SK-N-SH (cell line): ENCODE measurements at regions not wholly inside any gene's neighbourhood (a gene's known extent, or its start where the extent isn't known, plus 50 kb on each side); places are given as distances from the start of the nearest gene placed in this dataset.

Experiments
- CTCF ChIA-PET: fragments of 300-600, 350-600 bp; formaldehyde crosslinking; extraction: SDS; loops from one replicate; lab custom pipeline; 2021; lab: Yijun Ruan, JAX
- POLR2A ChIA-PET: fragments of 350-600 bp; sonication (Branson Sonifier 250); formaldehyde crosslinking; extraction: SDS; loops from one replicate; lab custom pipeline; 2020; ENCODE audit warnings: antibody characterized with exemption, inconsistent platforms; lab: Yijun Ruan, JAX
- DNase-seq: peaks from one replicate; pipeline ENCODE4 v3.0.0; 2012
- H2AFZ ChIP-seq: fragments of 200-600 bp; sonication (generic); 2 replicates; pipeline ENCODE4 v1.8.1; 2016; ENCODE audit warnings: antibody characterized with exemption, mild to moderate bottlenecking, low read depth
- H3F3A ChIP-seq: fragments of 200-600 bp; sonication (generic); replicated peaks from 2 replicates; pipeline ENCODE3; 2016; ENCODE audit warnings: antibody characterized with exemption, mild to moderate bottlenecking; ENCODE audit not compliant: insufficient read depth
- H3K27ac ChIP-seq, 2 experiments: fragments of 200-500 bp in 1 of 2; fragments of 200-600 bp in 1 of 2; sonication (Bioruptor generic) in 1 of 2; sonication (generic), shearing (Covaris generic) in 1 of 2; 2 replicates each; pipeline versions ENCODE4 v1.5.1 to v1.6.1; 2014 to 2016; ENCODE audit warnings: low read depth in 2 of 2, inconsistent platforms in 1 of 2, low read length in 1 of 2, mild to moderate bottlenecking in 1 of 2, mixed read lengths in 1 of 2
- H3K27me3 ChIP-seq: fragments of 200-600 bp; sonication (generic), shearing (Covaris generic); 2 replicates; pipeline ENCODE4 v1.6.1; 2016; ENCODE audit warnings: mixed run types; ENCODE audit not compliant: insufficient read depth
- H3K36me3 ChIP-seq, 2 experiments: fragments of 200-500 bp in 1 of 2; fragments of 200-600 bp in 1 of 2; sonication (Bioruptor generic) in 1 of 2; sonication (generic) in 1 of 2; replicated peaks in 1 of 2; 2 replicates each; pipeline versions ENCODE3 to v1.5.1; 2014 to 2016; ENCODE audit warnings: low read length in 1 of 2, mild to moderate bottlenecking in 1 of 2; ENCODE audit not compliant: insufficient read depth in 2 of 2, control insufficient read depth in 1 of 2
- H3K4me1 ChIP-seq, 2 experiments: fragments of 200-500 bp in 1 of 2; fragments of 200-600 bp in 1 of 2; sonication (Bioruptor generic) in 1 of 2; sonication (generic), shearing (Covaris generic) in 1 of 2; 2 replicates each; pipeline versions ENCODE4 v1.5.1 to v1.6.1; 2014 to 2016; ENCODE audit warnings: low read depth in 1 of 2, low read length in 1 of 2, mixed run types in 1 of 2; ENCODE audit not compliant: insufficient read depth in 2 of 2, control insufficient read depth in 1 of 2
- H3K4me2 ChIP-seq: fragments of 200-600 bp; sonication (generic), shearing (Covaris generic); 2 replicates; pipeline ENCODE4 v1.6.1; 2017; ENCODE audit warnings: mixed run types
- H3K4me3 ChIP-seq, 2 experiments: fragments of 200-500 bp in 1 of 2; fragments of 200-600 bp in 1 of 2; sonication (Bioruptor generic) in 1 of 2; sonication (generic), shearing (Covaris generic) in 1 of 2; 2 replicates each; pipeline versions ENCODE4 v1.5.1 to v1.8.1; 2014 to 2016; ENCODE audit warnings: low read depth in 2 of 2, inconsistent platforms in 1 of 2, low read length in 1 of 2, mild to moderate bottlenecking in 1 of 2, mixed read lengths in 1 of 2, moderate library complexity in 1 of 2
- H3K79me2 ChIP-seq: fragments of 200-600 bp; sonication (generic); 2 replicates; pipeline ENCODE4 v1.8.1; 2017; ENCODE audit warnings: mild to moderate bottlenecking; ENCODE audit not compliant: insufficient read depth
- H3K9ac ChIP-seq: fragments of 200-600 bp; sonication (generic); 2 replicates; pipeline ENCODE4 v1.6.1; 2017; ENCODE audit warnings: mixed run types
- H3K9me2 ChIP-seq: fragments of 200-600 bp; sonication (generic); 2 replicates; pipeline ENCODE4 v1.6.1; 2017; ENCODE audit warnings: mixed run types
- H3K9me3 ChIP-seq: fragments of 200-600 bp; sonication (generic); 2 replicates; pipeline ENCODE4 v1.6.1; 2017; ENCODE audit warnings: mixed run types, mild to moderate bottlenecking, moderate library complexity
- H4K20me1 ChIP-seq: fragments of 200-600 bp; sonication (generic); 2 replicates; pipeline ENCODE4 v1.6.1; 2017; ENCODE audit warnings: mild to moderate bottlenecking, mixed run types; ENCODE audit not compliant: insufficient read depth
- EZH2phosphoT487 ChIP-seq: fragments of 200-600 bp; sonication (generic); IDR thresholded peaks from 2 replicates; pipeline ENCODE4 v1.6.1; 2017; ENCODE audit warnings: low read depth, mixed run types, mild to moderate bottlenecking, antibody characterized with exemption, moderate library complexity, borderline replicate concordance
- FOXJ3 ChIP-seq: sonication (generic); formaldehyde crosslinking; IDR thresholded peaks from 2 replicates; pipeline ENCODE4 v1.5.1; 2020; ENCODE audit warnings: mild to moderate bottlenecking, missing genetic modification reagents
- JUND ChIP-seq: IDR thresholded peaks from 2 replicates; pipeline ENCODE4 v1.4.0; 2012
- POLR2AphosphoS5 ChIP-seq: IDR thresholded peaks from 2 replicates; pipeline ENCODE4 v1.6.1; 2012; ENCODE audit warnings: low read depth, low read length
- RCOR1 ChIP-seq: fragments of 150-350 bp; IDR thresholded peaks from 2 replicates; pipeline ENCODE4 v1.6.1; 2017; ENCODE audit warnings: antibody characterized with exemption, low read length
- RXRA ChIP-seq: IDR thresholded peaks from 2 replicates; pipeline ENCODE4 v1.4.0; 2012; ENCODE audit warnings: low read depth, mild to moderate bottlenecking, borderline replicate concordance
- WGBS: methylation state at CpG from one replicate; pipeline ENCODE4 v1.1.6; 2017; ENCODE audit warnings: low lambda C conversion rate; 5-methylcytosine and 5-hydroxymethylcytosine counted together
- small RNA-seq, 7 experiments: library from RNA; depleted of rRNA; stranded (forward); fragments of <200 nt; gene quantifications; one replicate each; pipeline ENCODE3, GENCODE V24; 2012

DNA sequence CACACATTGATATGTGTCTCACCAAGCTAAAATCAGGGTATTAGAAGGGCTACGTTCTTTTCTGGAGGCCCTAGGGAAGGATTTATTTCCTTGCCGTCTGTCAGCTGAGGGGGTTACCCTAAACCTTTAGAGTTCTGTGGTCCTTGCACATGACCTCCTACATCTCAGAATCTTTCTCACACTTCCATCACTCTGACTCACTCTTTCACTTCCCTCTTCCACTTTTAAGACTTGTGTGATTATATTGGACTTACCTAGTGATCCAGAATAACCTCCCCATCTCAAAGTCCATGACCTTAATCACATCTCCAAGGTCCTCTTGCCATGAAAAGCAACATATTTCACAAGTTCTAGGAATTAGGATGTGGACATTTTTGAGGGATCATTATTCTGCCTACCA is 53.6 kb upstream of the FUNDC1 start:
- DNase-seq = no peak
- ChIA-PET POLR2A (no interaction called here), CTCF (interaction anchor here (0.6 kb wide), 1 partner anchor 9 kb away, joined by 3 read pairs; no protein-coding TSS in a partner anchor)

More for the DNA sequence above, 53.6 kb upstream of the FUNDC1 start:
- Histone ChIP-seq H3K27me3 (no peaks in the 10 kb centered on the region; the same call in 1 of the 2 replicates), H3K27ac (no peak overlapping the region), H3K9me2 (no peaks in the 10 kb centered on the region), H3K4me1 (no peaks in the 10 kb centered on the region), H3K9ac (no peak overlapping the region), H4K20me1 (no peaks in the 10 kb centered on the region), H3F3A (no peaks in the 10 kb centered on the region), H3K9me3 (no peaks in the 10 kb centered on the region), H2AFZ (no peak overlapping the region), H3K36me3 (no peaks in the 10 kb centered on the region), H3K79me2 (no peaks in the 10 kb centered on the region), H3K4me2 (no peak overlapping the region), H3K4me3 (no peak overlapping the region)
- TF ChIP-seq EZH2phosphoT487 (no peak), FOXJ3 (CRISPR knock-in tag) (no peak), POLR2AphosphoS5 (no peak), RXRA (no peak), JUND (no peak), RCOR1 (no peak)
- WGBS = 59% methylated on average over 2 of the region's 2 CpGs

Small RNAs in the stretch of these regions (small RNA-seq; reads per million reads assigned to genes)
- gene RN7SL291P = 0 reads per million in 7 experiments
